Muscle of leg (tissue), 3 donors: ENCODE measurements at regions not wholly inside any gene's neighbourhood (a gene's known extent, or its start where the extent isn't known, plus 50 kb on each side); places are given as distances from the start of the nearest gene placed in this dataset.
"Not testable (repeated sequence)": the region's sequence is repeated elsewhere in the genome, so short reads cannot be mapped to it uniquely, and the experiment has no call there.

Experiments used
- DNase-seq: peaks from one replicate; pipeline ENCODE4 v3.0.0; 2013
- H3K27ac ChIP-seq: one replicate; pipeline ENCODE4 v1.5.1; 2013; ENCODE audit warnings: mild to moderate bottlenecking, low read length, control low read depth
- H3K27me3 ChIP-seq: one replicate; pipeline ENCODE4 v1.6.1; 2013; ENCODE audit warnings: low read length; ENCODE audit not compliant: control insufficient read depth, insufficient read depth
- H3K36me3 ChIP-seq: one replicate; pipeline ENCODE4 v1.6.1; 2013; ENCODE audit warnings: low read length; ENCODE audit not compliant: control insufficient read depth, insufficient read depth
- H3K4me1 ChIP-seq: one replicate; pipeline ENCODE4 v1.6.1; 2013; ENCODE audit warnings: low read length; ENCODE audit not compliant: control insufficient read depth, insufficient read depth
- H3K4me3 ChIP-seq: one replicate; pipeline ENCODE4 v1.5.1; 2013; ENCODE audit warnings: low read length, control low read depth
- H3K9me3 ChIP-seq: replicated peaks from 2 replicates; pipeline ENCODE4 v1.6.1; 2013; ENCODE audit warnings: low read depth, low read length; ENCODE audit not compliant: control insufficient read depth
- WGBS: methylation state at CpG from one replicate; pipeline ENCODE4 v1.1.5; 2013; ENCODE audit warnings: missing lambda C conversion rate; ENCODE audit not compliant: insufficient coverage; 5-methylcytosine and 5-hydroxymethylcytosine counted together

GRCh38 chr13:58682616-58683015 is 1051.1 kb downstream of the PCDH17 start:
- Histone ChIP-seq H3K36me3 (no peaks in the 10 kb centered on the region), H3K4me1 (no peaks in the 10 kb centered on the region), H3K27ac (no peak overlapping the region), H3K9me3 (no peaks in the 10 kb centered on the region), H3K27me3 (no peaks in the 10 kb centered on the region), H3K4me3 (no peak overlapping the region)
- no peak for DNase-seq
- WGBS = 100% methylated on average over 1 of the region's 4 CpGs

- H3K9me3 ChIP-seq = no peaks in the 10 kb centered on the region
- no peaks in the 10 kb centered on the region for H3K27me3 ChIP-seq
- H3K36me3 ChIP-seq = no peaks in the 10 kb centered on the region
- H3K27ac ChIP-seq = no peak overlapping the region
- DNase-seq = no peak
- H3K4me3 ChIP-seq = no peak overlapping the region
- H3K4me1 ChIP-seq = no peaks in the 10 kb centered on the region
- WGBS = no CpG with 5 or more reads among the region's 2 CpGs
Observed at GRCh38 chr13:58687148-58687547, 1055.6 kb downstream of the PCDH17 start.

DNA sequence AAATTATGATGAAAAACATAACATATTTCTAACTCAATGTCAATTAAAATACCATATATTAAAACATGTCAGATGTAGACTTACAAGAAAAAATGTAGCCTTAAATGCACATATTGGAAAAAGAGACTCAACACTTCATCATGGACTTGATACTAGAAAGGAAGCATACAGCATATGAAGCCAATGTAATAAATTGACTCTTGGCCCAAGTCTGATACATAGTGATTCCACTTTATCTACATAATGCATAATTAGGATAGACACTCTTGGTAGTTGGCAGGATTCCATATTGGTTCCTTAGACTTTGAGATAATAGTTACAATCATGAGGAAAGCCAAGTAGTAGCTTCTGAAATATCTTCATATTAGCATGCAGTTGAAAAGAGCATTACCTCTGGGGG is 1067.0 kb downstream of the PCDH17 start:
- H3K36me3 ChIP-seq = no peaks in the 10 kb centered on the region
- no peak for DNase-seq
- H3K27me3 ChIP-seq = no peaks in the 10 kb centered on the region
- H3K9me3 ChIP-seq = no peaks in the 10 kb centered on the region
- no peak overlapping the region for H3K4me3 ChIP-seq
- no peaks in the 10 kb centered on the region for H3K4me1 ChIP-seq
- no peak overlapping the region for H3K27ac ChIP-seq

GRCh38 chr13:58704953-58705352 is 1073.4 kb downstream of the PCDH17 start:
- H3K4me1 ChIP-seq = no peaks in the 10 kb centered on the region
- no peaks in the 10 kb centered on the region for H3K36me3 ChIP-seq
- no peaks in the 10 kb centered on the region for H3K27me3 ChIP-seq
- no peaks in the 10 kb centered on the region for H3K9me3 ChIP-seq
- DNase-seq = peak; percentile 15
- no CpG with 5 or more reads among the region's 2 CpGs for WGBS
- no peak overlapping the region for H3K4me3 ChIP-seq
- no peak overlapping the region for H3K27ac ChIP-seq

DNA sequence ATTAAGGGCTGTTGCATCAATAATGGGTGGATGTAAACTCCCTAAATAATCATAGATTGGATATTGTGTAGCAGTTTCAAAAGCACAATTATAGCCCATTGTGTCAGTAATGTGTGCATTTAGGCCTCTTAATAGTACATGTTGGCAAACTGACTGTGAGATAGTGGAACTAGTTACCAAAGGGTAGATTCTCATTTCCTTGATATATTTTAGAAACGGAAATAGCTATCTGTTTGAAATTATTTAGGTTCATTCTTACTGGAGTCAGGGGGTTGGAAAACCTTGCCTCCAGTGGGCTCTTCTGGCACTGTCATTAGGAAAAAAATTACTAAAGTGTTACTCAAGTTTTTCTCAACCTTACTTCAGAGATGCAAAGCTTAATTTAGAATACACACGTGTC is 1074.9 kb downstream of the PCDH17 start:
- H3K36me3 ChIP-seq = no peaks in the 10 kb centered on the region
- H3K4me1 ChIP-seq = no peaks in the 10 kb centered on the region
- H3K9me3 ChIP-seq = no peaks in the 10 kb centered on the region
- no peaks in the 10 kb centered on the region for H3K27me3 ChIP-seq
- DNase-seq = no peak
- no peak overlapping the region for H3K27ac ChIP-seq
- H3K4me3 ChIP-seq = no peak overlapping the region
- 57% methylated on average over 1 of the region's 2 CpGs for WGBS

DNA sequence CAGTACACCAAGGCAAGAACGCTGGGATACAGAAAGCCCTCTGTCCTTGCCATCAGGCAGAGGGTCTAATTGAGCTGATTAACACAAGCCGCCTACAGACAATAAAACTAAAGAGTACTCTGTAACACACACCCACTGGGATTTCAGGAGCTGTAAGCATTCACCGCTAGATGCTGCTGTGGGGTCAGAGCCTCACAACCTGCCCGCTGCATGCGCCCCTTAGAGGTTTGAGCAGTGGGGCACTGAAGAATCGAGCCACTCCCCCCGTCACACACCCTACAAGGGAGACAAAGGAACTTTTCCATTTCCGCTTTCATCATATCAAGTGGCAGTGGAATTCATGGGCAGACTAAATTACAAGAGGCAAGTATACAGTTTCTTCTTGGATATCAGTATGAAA is 1080.6 kb downstream of the PCDH17 start:
- H3K4me3 ChIP-seq = no peak overlapping the region
- H3K4me1 ChIP-seq = no peaks in the 10 kb centered on the region
- 79% methylated on average over 4 of the region's 8 CpGs for WGBS
- no peak for DNase-seq
- H3K36me3 ChIP-seq = no peaks in the 10 kb centered on the region
- H3K9me3 ChIP-seq = no peaks in the 10 kb centered on the region
- H3K27me3 ChIP-seq = no peaks in the 10 kb centered on the region
- no peak overlapping the region for H3K27ac ChIP-seq

- WGBS = 94% methylated on average over 19 of the region's 25 CpGs
- H3K36me3 ChIP-seq, H3K4me3 ChIP-seq, DNase-seq, H3K9me3 ChIP-seq, H3K27ac ChIP-seq, H3K4me1 ChIP-seq, H3K27me3 ChIP-seq: not testable (repeated sequence)
Observed at GRCh38 chr13:58714016-58714415, 1082.5 kb downstream of the PCDH17 start.

DNA sequence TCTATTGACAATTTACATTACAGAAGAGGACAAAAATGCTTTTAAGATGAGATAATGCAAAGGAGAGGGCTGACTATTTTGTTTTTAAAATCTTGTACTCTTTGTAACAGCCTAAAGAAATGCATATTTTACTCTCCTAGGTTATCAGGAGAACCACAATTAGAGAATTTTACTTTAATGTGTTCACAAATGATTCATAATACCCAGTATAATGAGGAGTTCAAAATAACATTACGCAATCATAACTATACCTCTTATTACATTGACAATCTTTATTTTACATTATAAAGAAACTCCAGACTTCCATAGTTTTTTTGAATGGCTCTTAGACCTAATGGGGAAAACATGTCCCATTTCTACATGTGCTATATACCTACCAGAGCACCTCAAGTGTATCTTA is 1089.7 kb downstream of the PCDH17 start:
- no peaks in the 10 kb centered on the region for H3K36me3 ChIP-seq
- no CpG with 5 or more reads among the region's 1 CpG for WGBS
- H3K9me3 ChIP-seq = no peaks in the 10 kb centered on the region
- H3K27me3 ChIP-seq = no peaks in the 10 kb centered on the region
- H3K4me3 ChIP-seq = no peak overlapping the region
- H3K4me1 ChIP-seq = no peaks in the 10 kb centered on the region
- no peak for DNase-seq
- no peak overlapping the region for H3K27ac ChIP-seq

DNA sequence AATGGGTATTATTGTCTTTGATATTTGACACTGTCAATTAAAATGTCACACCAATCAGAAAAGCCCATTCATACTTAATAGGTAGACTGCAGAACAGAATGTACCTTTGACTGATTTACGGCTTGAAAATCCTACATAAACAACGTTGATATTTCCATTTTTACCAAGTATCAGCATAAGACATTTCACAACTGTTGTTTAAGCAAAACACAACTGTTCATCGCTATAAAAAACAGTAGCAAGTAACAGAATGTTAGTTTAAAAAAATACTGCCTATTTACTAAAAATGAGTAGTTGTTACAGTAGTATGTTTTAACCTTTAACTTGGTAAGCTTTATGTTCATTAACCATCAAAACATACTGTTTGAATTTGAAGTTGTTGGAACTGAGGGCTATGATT is 1096.6 kb downstream of the PCDH17 start:
- no peaks in the 10 kb centered on the region for H3K36me3 ChIP-seq
- no CpG with 5 or more reads among the region's 3 CpGs for WGBS
- H3K27me3 ChIP-seq = no peaks in the 10 kb centered on the region
- no peak for DNase-seq
- H3K4me3 ChIP-seq = no peak overlapping the region
- H3K27ac ChIP-seq = no peak overlapping the region
- no peaks in the 10 kb centered on the region for H3K4me1 ChIP-seq
- H3K9me3 ChIP-seq = no peaks in the 10 kb centered on the region

GRCh38 chr13:58729361-58729760 is 1097.8 kb downstream of the PCDH17 start:
- Histone ChIP-seq H3K27me3 (no peaks in the 10 kb centered on the region), H3K4me1 (no peaks in the 10 kb centered on the region), H3K9me3 (no peaks in the 10 kb centered on the region), H3K4me3 (no peak overlapping the region), H3K36me3 (no peaks in the 10 kb centered on the region), H3K27ac (no peak overlapping the region)
- WGBS = no CpG with 5 or more reads among the region's 1 CpG
- DNase-seq = no peak

- Histone ChIP-seq H3K27me3 (no peaks in the 10 kb centered on the region), H3K27ac (no peak overlapping the region), H3K36me3 (no peaks in the 10 kb centered on the region), H3K4me1 (no peaks in the 10 kb centered on the region), H3K9me3 (no peaks in the 10 kb centered on the region), H3K4me3 (no peak overlapping the region)
- no CpG with 5 or more reads among the region's 1 CpG for WGBS
- DNase-seq = no peak
Observed at GRCh38 chr13:58744686-58745085, 1113.1 kb downstream of the PCDH17 start.
